IMR-90 (cell line): ENCODE measurements at regions not wholly inside any gene's neighbourhood (a gene's known extent, or its start where the extent isn't known, plus 50 kb on each side); places are given as distances from the start of the nearest gene placed in this dataset.
A peak's percentile ranks its signal among the peaks of the same experiment; 100 is the strongest.

Experiments
- ATAC-seq: fragments of 200-7000 bp; cut with Tn5 transposase; 2 replicates; pipeline ENCODE4 v1.9.1; 2020; ENCODE audit warnings: low read depth, mild to moderate bottlenecking, moderate library complexity
- BruUV-seq: library from RNA; stranded (reverse); fragments of 400-500 nt; replicated peaks from 2 replicates; lab custom pipeline; 2021; lab: Mats Ljungman, UMichigan
- CTCF ChIA-PET: fragments of 300-600 bp; formaldehyde crosslinking; extraction: SDS; loops from one replicate; lab custom pipeline; 2021; ENCODE audit warnings: antibody characterized with exemption; lab: Yijun Ruan, JAX
- POLR2A ChIA-PET: fragments of 300-600 bp; sonication (Branson Sonifier 250); formaldehyde crosslinking; loops from one replicate; lab custom pipeline; 2022; ENCODE audit warnings: antibody characterized with exemption; ENCODE audit not compliant: unreplicated experiment; lab: Charles Lee
- DNase-seq: peaks from one replicate; pipeline ENCODE4 v3.0.0; 2013
- H2AFZ ChIP-seq: replicated peaks from 2 replicates; pipeline ENCODE3; 2013; ENCODE audit warnings: low read length, mild to moderate bottlenecking; ENCODE audit not compliant: poor library complexity
- H2AK5ac ChIP-seq: 2 replicates; pipeline ENCODE4 v1.6.1; 2013; ENCODE audit warnings: low read depth, low read length, inconsistent platforms
- H2AK9ac ChIP-seq: replicated peaks from 2 replicates; pipeline ENCODE3; 2013; ENCODE audit warnings: mild to moderate bottlenecking, low read depth, low read length, moderate library complexity; ENCODE audit not compliant: poor library complexity
- H2BK120ac ChIP-seq: 2 replicates; pipeline ENCODE4 v1.6.1; 2013; ENCODE audit warnings: low read depth, low read length, inconsistent platforms
- H2BK15ac ChIP-seq: 3 replicates; pipeline ENCODE4 v1.6.1; 2013; ENCODE audit warnings: low read depth, low read length, inconsistent platforms
- H2BK20ac ChIP-seq: 2 replicates; pipeline ENCODE4 v1.6.1; 2013; ENCODE audit warnings: low read depth, mild to moderate bottlenecking, inconsistent platforms, low read length, moderate library complexity
- H2BK5ac ChIP-seq: 2 replicates; pipeline ENCODE4 v1.6.1; 2013; ENCODE audit warnings: mild to moderate bottlenecking, low read depth, low read length, inconsistent platforms; ENCODE audit not compliant: poor library complexity, severe bottlenecking
- H3K14ac ChIP-seq: replicated peaks from 2 replicates; pipeline ENCODE4 v1.6.1; 2013; ENCODE audit warnings: low read depth, low read length, inconsistent platforms
- H3K18ac ChIP-seq: 2 replicates; pipeline ENCODE4 v1.6.1; 2013; ENCODE audit warnings: low read depth, low read length, control low read depth
- H3K23ac ChIP-seq: 2 replicates; pipeline ENCODE4 v1.6.1; 2013; ENCODE audit warnings: low read depth, low read length, inconsistent platforms
- H3K27ac ChIP-seq: 2 replicates; pipeline ENCODE4 v1.5.1; 2013; ENCODE audit warnings: mild to moderate bottlenecking, control low read depth, low read length; ENCODE audit not compliant: insufficient read depth
- H3K27me3 ChIP-seq: 2 replicates; pipeline ENCODE4 v1.6.1; 2013; ENCODE audit warnings: low read length; ENCODE audit not compliant: control insufficient read depth, insufficient read depth
- H3K36me3 ChIP-seq: 2 replicates; pipeline ENCODE4 v1.6.1; 2013; ENCODE audit warnings: low read length, mixed read lengths; ENCODE audit not compliant: control insufficient read depth, insufficient read depth
- H3K4ac ChIP-seq: 2 replicates; pipeline ENCODE4 v1.6.1; 2013; ENCODE audit warnings: low read depth, low read length, inconsistent platforms
- H3K4me1 ChIP-seq: 2 replicates; pipeline ENCODE4 v1.6.1; 2013; ENCODE audit warnings: low read length, mixed read lengths; ENCODE audit not compliant: control insufficient read depth, insufficient read depth
- H3K4me2 ChIP-seq: 2 replicates; pipeline ENCODE4 v1.6.1; 2013; ENCODE audit warnings: low read depth, mild to moderate bottlenecking, control low read depth, low read length, moderate library complexity
- H3K4me3 ChIP-seq: 2 replicates; pipeline ENCODE4 v1.5.1; 2013; ENCODE audit warnings: low read depth, mild to moderate bottlenecking, control low read depth, low read length, moderate library complexity; ENCODE audit not compliant: insufficient read depth
- H3K56ac ChIP-seq: 2 replicates; pipeline ENCODE4 v1.6.1; 2013; ENCODE audit warnings: low read length, inconsistent platforms; ENCODE audit not compliant: insufficient read depth; ENCODE audit errors: extremely low read depth
- H3K79me1 ChIP-seq, 2 experiments: 2 replicates each; pipeline ENCODE4 v1.6.1; 2013; ENCODE audit warnings: low read length in 2 of 2, inconsistent platforms in 1 of 2, low read depth in 1 of 2
- H3K9ac ChIP-seq: 2 replicates; pipeline ENCODE4 v1.6.1; 2013; ENCODE audit warnings: low read depth, low read length, control low read depth
- H3K9me1 ChIP-seq: 2 replicates; pipeline ENCODE4 v1.6.1; 2013; ENCODE audit warnings: low read length, inconsistent platforms; ENCODE audit not compliant: insufficient read depth
- H3K9me3 ChIP-seq: 2 replicates; pipeline ENCODE4 v1.6.1; 2013; ENCODE audit warnings: low read length; ENCODE audit not compliant: control insufficient read depth, insufficient read depth
- H4K20me1 ChIP-seq: 2 replicates; pipeline ENCODE4 v1.6.1; 2013; ENCODE audit warnings: low read length, inconsistent platforms; ENCODE audit not compliant: insufficient read depth
- H4K5ac ChIP-seq: 2 replicates; pipeline ENCODE4 v1.6.1; 2013; ENCODE audit warnings: mild to moderate bottlenecking, low read depth, low read length, control low read depth
- H4K8ac ChIP-seq, 2 experiments: 2 replicates each; pipeline ENCODE4 v1.6.1; 2013; ENCODE audit warnings: low read depth in 2 of 2, low read length in 2 of 2, control low read depth in 1 of 2, inconsistent platforms in 1 of 2
- H4K91ac ChIP-seq: 2 replicates; pipeline ENCODE4 v1.6.1; 2013; ENCODE audit warnings: low read depth, low read length, inconsistent platforms; ENCODE audit not compliant: insufficient read depth
- BHLHE40 ChIP-seq: fragments of 150-350 bp; IDR thresholded peaks from 2 replicates; pipeline ENCODE4 v1.6.1; 2016; ENCODE audit warnings: mild to moderate bottlenecking, low read depth, low read length
- CEBPB ChIP-seq: IDR thresholded peaks from 2 replicates; pipeline ENCODE4 v1.6.1; 2012; ENCODE audit warnings: low read depth, low read length, improper control_type of control experiment
- FOS ChIP-seq: fragments of 150-350 bp; IDR thresholded peaks from 2 replicates; pipeline ENCODE4 v1.6.1; 2016; ENCODE audit warnings: low read depth, low read length
- MAFK ChIP-seq: IDR thresholded peaks from 2 replicates; pipeline ENCODE4 v1.6.1; 2012; ENCODE audit warnings: low read depth, low read length, improper control_type of control experiment
- MAZ ChIP-seq: IDR thresholded peaks from 2 replicates; pipeline ENCODE4 v1.6.1; 2012; ENCODE audit warnings: low read depth, mild to moderate bottlenecking, low read length, improper control_type of control experiment, moderate library complexity, borderline replicate concordance
- NFE2L2 ChIP-seq: fragments of 150-350 bp; IDR thresholded peaks from 2 replicates; pipeline ENCODE4 v1.6.1; 2016; ENCODE audit warnings: low read depth, mild to moderate bottlenecking, low read length
- WGBS, 2 experiments: methylation state at CpG; one replicate each; pipeline versions ENCODE4 v1.1.5 to v1.1.7; 2013; ENCODE audit warnings: missing lambda C conversion rate in 2 of 2; ENCODE audit not compliant: insufficient read length in 1 of 2; ENCODE audit errors: extremely low coverage in 2 of 2; 5-methylcytosine and 5-hydroxymethylcytosine counted together
- dilution Hi-C: fragments of 300-500 bp; cut with HindIII; formaldehyde crosslinking; loops from one replicate; pipeline ENCODE4 v1.14.3; 2018; ENCODE audit warnings: low sequenced_read_pairs; ENCODE audit not compliant: unreplicated experiment
- in situ Hi-C: fragments of 300-500 bp; cut with MboI; formaldehyde crosslinking; loops from 3 replicates; pipeline ENCODE4 v1.14.3; 2019; ENCODE audit warnings: low sequenced_read_pairs, inconsistent platforms, mixed read lengths
- intact Hi-C: fragments of 100-400 bp; cut with micrococcal nuclease; formaldehyde crosslinking; loops from 2 replicates; pipeline ENCODE4 v1.10.0; 2022
- TF ChIP-seq, protein P1 (sequence below): fragments of 150-350 bp; IDR thresholded peaks from 2 replicates; pipeline ENCODE4 v1.6.1; 2016; ENCODE audit warnings: low read depth, mild to moderate bottlenecking, low read length, moderate library complexity, borderline replicate concordance

DNA sequence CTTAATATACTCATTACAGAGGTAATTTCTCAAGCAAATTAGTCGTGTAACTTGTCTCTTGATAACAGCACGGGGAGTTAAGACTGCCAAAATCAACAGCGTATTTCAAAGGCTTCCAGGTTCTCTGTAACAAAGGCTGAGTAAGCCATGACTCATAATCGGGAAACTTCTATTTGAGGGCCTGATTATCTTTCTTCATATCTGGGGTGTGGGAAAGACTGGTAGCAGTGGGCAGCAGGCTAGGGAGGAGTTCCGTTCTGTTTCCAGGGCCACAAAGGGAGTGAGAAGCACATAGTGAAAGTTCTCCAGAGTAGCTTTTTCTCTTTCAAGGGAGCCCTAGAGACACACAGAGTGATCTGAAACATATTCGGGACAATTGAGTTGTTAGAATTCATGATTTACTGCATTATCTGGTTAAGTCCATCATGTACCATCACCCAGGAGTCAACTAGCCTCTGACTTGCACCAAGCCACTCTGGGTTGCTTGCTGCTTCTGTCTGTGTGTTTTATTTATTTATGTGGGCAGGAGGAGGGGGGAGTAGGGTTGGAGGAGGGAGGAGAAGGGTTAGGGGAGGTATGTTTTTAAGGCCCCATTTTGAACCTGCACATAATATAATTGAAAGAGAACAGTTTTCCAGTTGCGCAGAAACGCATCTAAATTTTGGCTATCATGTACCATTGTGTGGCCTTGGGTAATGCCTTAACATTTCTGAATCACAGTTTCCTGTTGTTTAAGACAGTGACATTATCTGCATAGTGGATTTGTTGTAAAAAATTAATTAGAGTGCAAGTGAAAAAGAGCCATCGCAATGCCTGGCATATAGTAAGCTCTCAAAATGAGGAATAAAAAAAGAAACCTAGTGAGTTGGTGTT lies 80.5 kb upstream of the ITPRID2 start:
- H2BK20ac ChIP-seq: peak overlapping the region; percentile 86
- peaks cover 7% of the 10 kb centered on the region for H3K4me1 ChIP-seq
- H2AK5ac ChIP-seq: peak overlapping the region; percentile 8; the same call in 1 of the 2 replicates
- peaks cover under 1% of the 10 kb centered on the region; the same call in 1 of the 2 replicates for H3K9me1 ChIP-seq
- H3K9ac ChIP-seq: no peak overlapping the region; the same call in 1 of the 2 replicates
- DNase-seq (peak; percentile 93), ATAC-seq (peak; percentile 68)
- H3K4ac ChIP-seq: peak overlapping the region; percentile 61
- peak overlapping the region; percentile 51 for H3K14ac ChIP-seq
- H2AK9ac ChIP-seq: no peak overlapping the region
- no TSS peak for BruUV-seq
- no peaks in the 10 kb centered on the region for H4K20me1 ChIP-seq
- no peaks in the 10 kb centered on the region for H3K36me3 ChIP-seq
- POLR2A ChIA-PET: no interaction called here
- no peak overlapping the region for H3K4me3 ChIP-seq
- peak overlapping the region; percentile 29 for H2AFZ ChIP-seq
- H4K91ac ChIP-seq: peak overlapping the region; percentile 30; the same call in 1 of the 2 replicates
- peak overlapping the region; percentile 65; the same call in 1 of the 2 replicates for H3K23ac ChIP-seq
- H2BK15ac ChIP-seq: peak overlapping the region; percentile 57; the same call in 2 of the 3 replicates
- CTCF ChIA-PET: no interaction called here
- peak overlapping the region; percentile 14; the same call in 1 of the 2 replicates for H3K27ac ChIP-seq
- no peak overlapping the region for H3K56ac ChIP-seq
- dilution Hi-C loops: no loop called here
- in situ Hi-C loops: no loop called here
- peak overlapping the region; percentile 60; the same call in 1 of the 2 replicates for H4K5ac ChIP-seq
- no peaks in the 10 kb centered on the region for H3K27me3 ChIP-seq
- intact Hi-C loops: no loop called here
- H2BK120ac ChIP-seq: peak overlapping the region; percentile 85
- TF ChIP-seq MAFK: no peak
- no peak for TF ChIP-seq NFE2L2
- TF ChIP-seq, protein P1, sequence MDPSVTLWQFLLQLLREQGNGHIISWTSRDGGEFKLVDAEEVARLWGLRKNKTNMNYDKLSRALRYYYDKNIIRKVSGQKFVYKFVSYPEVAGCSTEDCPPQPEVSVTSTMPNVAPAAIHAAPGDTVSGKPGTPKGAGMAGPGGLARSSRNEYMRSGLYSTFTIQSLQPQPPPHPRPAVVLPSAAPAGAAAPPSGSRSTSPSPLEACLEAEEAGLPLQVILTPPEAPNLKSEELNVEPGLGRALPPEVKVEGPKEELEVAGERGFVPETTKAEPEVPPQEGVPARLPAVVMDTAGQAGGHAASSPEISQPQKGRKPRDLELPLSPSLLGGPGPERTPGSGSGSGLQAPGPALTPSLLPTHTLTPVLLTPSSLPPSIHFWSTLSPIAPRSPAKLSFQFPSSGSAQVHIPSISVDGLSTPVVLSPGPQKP: no peak
- peak; percentile 93 for TF ChIP-seq BHLHE40
- TF ChIP-seq MAZ: peak; percentile 35; the same call in 1 of the 2 replicates
- TF ChIP-seq CEBPB: peak; percentile 57; the same call in 1 of the 2 replicates
- TF ChIP-seq FOS: peak; percentile 90
- H3K9me3 ChIP-seq: no peaks in the 10 kb centered on the region
- peak overlapping the region; percentile 34 to 77 for H4K8ac ChIP-seq
- H3K79me1 ChIP-seq: no peaks in the 10 kb centered on the region
- H3K4me2 ChIP-seq: peak overlapping the region; percentile 18
- 20% methylated on average over 1 of the region's 9 CpGs; no CpG with 5 or more reads in 1 of the 2 experiments for WGBS, 2 experiments
- peak overlapping the region; percentile 80 for H2BK5ac ChIP-seq
- H3K18ac ChIP-seq: peak overlapping the region; percentile 85; the same call in 1 of the 2 replicates
